HepG2 (cell line): ENCODE measurements at regions not wholly inside any gene's neighbourhood (a gene's known extent, or its start where the extent isn't known, plus 50 kb on each side); places are given as distances from the start of the nearest gene placed in this dataset.

Source experiments
- ATAC-seq: fragments of 200-7000 bp; cut with Tn5 transposase; 3 replicates; pipeline ENCODE4 v1.9.1; 2020; ENCODE audit warnings: mild to moderate bottlenecking, moderate library complexity
- BruUV-seq: library from RNA; stranded (reverse); fragments of 400-500 nt; replicated peaks from 2 replicates; lab custom pipeline; 2021; lab: Mats Ljungman, UMichigan
- CTCF ChIA-PET: fragments of 300-600 bp; formaldehyde crosslinking; extraction: SDS; loops from one replicate; lab custom pipeline; 2021; ENCODE audit warnings: low total read pairs, inconsistent platforms, low intra/inter-chr PET ratio; lab: Yijun Ruan, JAX
- POLR2A ChIA-PET: fragments of 350-600 bp; sonication (Branson Sonifier 250); formaldehyde crosslinking; loops from one replicate; lab custom pipeline; 2020; ENCODE audit warnings: antibody characterized with exemption, inconsistent platforms; lab: Yijun Ruan, JAX
- DNase-seq: peaks from one replicate; pipeline ENCODE4 v3.0.0-alpha.2; 2015; ENCODE audit warnings: low spot score
- FAIRE-seq: peaks from 3 replicates; lab custom pipeline; 2011; peaks lifted over from hg19 to GRCh38; lab: Jason Lieb, UNC
- H2AFZ ChIP-seq: one replicate; pipeline ENCODE4 v1.6.1; 2011; ENCODE audit warnings: low read length, inconsistent platforms
- H3K27ac ChIP-seq: fragments of 300-600 bp; 3 replicates; pipeline ENCODE4 v1.8.0; 2011; ENCODE audit warnings: mixed run types, mild to moderate bottlenecking, mixed read lengths, low read length, inconsistent platforms; ENCODE audit not compliant: insufficient read depth; ENCODE audit errors: extremely low read length
- H3K27me3 ChIP-seq, 2 experiments: fragments of 200-600 bp in 1 of 2; 2 replicates in 1 of 2; 3 replicates in 1 of 2; pipeline versions ENCODE4 v1.6.0 to v1.8.0; 2011; ENCODE audit warnings: low read length in 2 of 2, mild to moderate bottlenecking in 2 of 2, moderate library complexity in 2 of 2, inconsistent platforms in 1 of 2; ENCODE audit not compliant: insufficient read depth in 2 of 2, control insufficient read depth in 1 of 2
- H3K36me3 ChIP-seq, 2 experiments: fragments of 200-600 bp in 1 of 2; replicated peaks in 1 of 2; 2 replicates in 1 of 2; 3 replicates in 1 of 2; pipeline versions ENCODE4 v1.5.1 to v1.8.0; 2011; ENCODE audit warnings: low read length in 2 of 2, inconsistent platforms in 1 of 2; ENCODE audit not compliant: insufficient read depth in 2 of 2, control insufficient read depth in 1 of 2
- H3K4me1 ChIP-seq: 2 replicates; pipeline ENCODE4 v1.5.1; 2012; ENCODE audit warnings: low read length, inconsistent platforms; ENCODE audit not compliant: insufficient read depth
- H3K4me2 ChIP-seq: 2 replicates; pipeline ENCODE4 v1.6.0; 2011; ENCODE audit warnings: low read depth, low read length, inconsistent platforms
- H3K4me3 ChIP-seq, 3 experiments: fragments of 200-600 bp in 1 of 3; sonication (generic), shearing (Covaris generic) in 1 of 3; replicated peaks in 1 of 3; 2 replicates each; pipeline ENCODE4 v1.5.1; 2011 to 2016; ENCODE audit warnings: low read length in 3 of 3, inconsistent platforms in 2 of 3, low read depth in 2 of 3, mild to moderate bottlenecking in 2 of 3, control low read depth in 1 of 3, mixed read lengths in 1 of 3; ENCODE audit not compliant: insufficient read depth in 1 of 3
- H3K79me2 ChIP-seq: one replicate; pipeline ENCODE4 v1.6.1; 2011; ENCODE audit warnings: low read length, inconsistent platforms; ENCODE audit not compliant: insufficient read depth
- H3K9ac ChIP-seq: 2 replicates; pipeline ENCODE4 v1.6.0; 2011; ENCODE audit warnings: mild to moderate bottlenecking, low read depth, low read length, inconsistent platforms; ENCODE audit not compliant: insufficient read depth
- H3K9me3 ChIP-seq: 2 replicates; pipeline ENCODE4 v1.5.1; 2012; ENCODE audit warnings: mild to moderate bottlenecking, low read length
- H4K20me1 ChIP-seq: 2 replicates; pipeline ENCODE4 v1.6.0; 2011; ENCODE audit warnings: inconsistent platforms, mild to moderate bottlenecking, low read length, moderate library complexity; ENCODE audit not compliant: insufficient read depth
- DNMT3B ChIP-seq: conservative IDR thresholded peaks from 2 replicates; pipeline ENCODE4 v1.6.1; 2016; ENCODE audit warnings: missing biosample characterization, control low read depth
- KDM4B ChIP-seq: sonication (generic); formaldehyde crosslinking; IDR thresholded peaks from 2 replicates; pipeline ENCODE4 v1.4.0; 2020; ENCODE audit warnings: missing genetic modification reagents
- RBFOX2 ChIP-seq: fragments of 200-400 bp; formaldehyde crosslinking; IDR thresholded peaks from 2 replicates; pipeline ENCODE4 v1.6.1; 2017; ENCODE audit warnings: low read depth, mild to moderate bottlenecking, low read length
- TARDBP ChIP-seq: sonication (generic); formaldehyde crosslinking; IDR thresholded peaks from 2 replicates; pipeline ENCODE4 v1.8.0; 2022; ENCODE audit warnings: mild to moderate bottlenecking, missing genetic modification reagents
- TCF7 ChIP-seq: sonication (generic); IDR thresholded peaks from 2 replicates; pipeline ENCODE4 v1.6.1; 2016; ENCODE audit warnings: antibody characterized with exemption, low read depth
- TEAD2 ChIP-seq: sonication (generic); formaldehyde crosslinking; IDR thresholded peaks from 2 replicates; pipeline ENCODE4 v1.9.0; 2021; ENCODE audit warnings: missing genetic modification reagents
- ZBTB1 ChIP-seq: sonication (generic); formaldehyde crosslinking; IDR thresholded peaks from 2 replicates; pipeline ENCODE4 v1.4.0; 2020; ENCODE audit warnings: missing genetic modification reagents, borderline replicate concordance
- ZNF10 ChIP-seq: sonication (generic); formaldehyde crosslinking; IDR thresholded peaks from 2 replicates; pipeline ENCODE4 v1.4.0; 2020; ENCODE audit warnings: mild to moderate bottlenecking, low read depth, missing genetic modification reagents, borderline replicate concordance
- ZNF234 ChIP-seq: sonication (generic); formaldehyde crosslinking; conservative IDR thresholded peaks from 2 replicates; pipeline ENCODE4 v1.5.1; 2020; ENCODE audit warnings: mild to moderate bottlenecking, missing genetic modification reagents
- ZNF264 ChIP-seq: sonication (generic); formaldehyde crosslinking; IDR thresholded peaks from 2 replicates; pipeline ENCODE4 v1.4.0; 2020; ENCODE audit warnings: missing genetic modification reagents
- ZNF547 ChIP-seq: sonication (generic); formaldehyde crosslinking; IDR thresholded peaks from 2 replicates; pipeline ENCODE4 v1.5.1; 2020; ENCODE audit warnings: mild to moderate bottlenecking, missing genetic modification reagents
- ZNF768 ChIP-seq: sonication (generic); formaldehyde crosslinking; IDR thresholded peaks from 2 replicates; pipeline ENCODE4 v1.4.0; 2020; ENCODE audit warnings: missing genetic modification reagents
- ZNF775 ChIP-seq: sonication (generic); formaldehyde crosslinking; IDR thresholded peaks from 2 replicates; pipeline ENCODE4 v1.4.0; 2020; ENCODE audit warnings: missing genetic modification reagents, mild to moderate bottlenecking, moderate library complexity, borderline replicate concordance
- ZNF782 ChIP-seq: sonication (generic); formaldehyde crosslinking; IDR thresholded peaks from 2 replicates; pipeline ENCODE4 v1.4.0; 2020; ENCODE audit warnings: missing genetic modification reagents, mild to moderate bottlenecking, borderline replicate concordance
- whole genome bisulfite sequencing: methylation state at CpG from one replicate; pipeline ENCODE4 v1.1.6; 2017; ENCODE audit warnings: low lambda C conversion rate; 5-methylcytosine and 5-hydroxymethylcytosine counted together
- in situ Hi-C: cut with HindIII; loops from 2 replicates; pipeline ENCODE4 v1.10.0; 2017; ENCODE audit warnings: low pct_unique_long_range_greater_than_20kb; ENCODE audit not compliant: extremely low pct_ligation_motif_present
- intact Hi-C: fragments of 100-400 bp; cut with micrococcal nuclease; formaldehyde crosslinking; loops from one replicate; pipeline ENCODE4 v1.10.0; 2022; ENCODE audit not compliant: unreplicated experiment
- TF ChIP-seq, protein P1 (sequence below): sonication (generic); formaldehyde crosslinking; IDR thresholded peaks from 2 replicates; pipeline ENCODE4 v1.8.1; 2023; ENCODE audit warnings: mild to moderate bottlenecking, missing genetic modification reagents
- TF ChIP-seq, protein P2 (sequence below): sonication (generic); formaldehyde crosslinking; IDR thresholded peaks from 2 replicates; pipeline ENCODE4 v1.5.0; 2020; ENCODE audit warnings: missing genetic modification reagents
- TF ChIP-seq, protein P3 (sequence below): sonication (generic); formaldehyde crosslinking; IDR thresholded peaks from 2 replicates; pipeline ENCODE4 v1.5.1; 2020; ENCODE audit warnings: mild to moderate bottlenecking, moderate library complexity, missing genetic modification reagents

DNA sequence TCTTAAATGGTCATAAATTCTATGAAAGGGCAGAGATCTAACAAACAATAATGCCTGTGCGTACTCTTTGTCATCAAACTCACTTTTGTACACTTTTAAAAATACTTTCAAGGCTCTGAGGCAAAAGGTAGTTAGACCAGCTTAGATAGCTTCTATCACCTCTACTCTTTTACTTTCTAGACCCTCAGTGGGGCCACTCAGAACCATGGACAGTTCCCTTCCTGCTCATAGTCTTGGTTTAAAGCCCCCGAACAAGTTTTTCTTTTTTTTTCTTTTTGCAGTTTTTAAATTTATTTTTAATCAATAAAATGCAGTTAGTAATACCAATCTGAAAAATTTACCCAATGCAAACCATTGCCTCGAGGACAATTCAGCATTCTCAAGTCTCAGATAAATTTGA lies 460.5 kb upstream of the CNKSR2 start (continued):
- no peak for TF ChIP-seq TARDBP

DNA sequence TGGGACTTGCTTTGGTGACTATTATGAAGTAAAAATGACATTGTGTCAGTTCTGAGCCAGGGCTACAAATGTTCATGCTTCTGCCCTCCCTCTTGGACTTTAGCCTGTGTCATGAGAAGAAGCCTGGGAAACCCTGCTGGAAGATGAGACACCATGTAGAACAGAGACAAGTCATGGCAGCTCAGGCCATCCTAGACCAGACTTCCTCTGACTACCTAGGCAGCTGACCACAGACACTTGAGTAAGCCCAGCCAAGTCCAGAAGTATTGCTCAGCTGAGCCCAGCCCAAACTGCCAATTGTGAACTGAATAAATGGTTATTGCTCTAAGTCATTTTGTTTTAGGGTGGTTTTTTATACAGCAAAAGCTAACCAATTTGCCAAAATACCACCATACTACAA lies 467.6 kb upstream of the CNKSR2 start:
- intact Hi-C loops, result no loop called here
- FAIRE-seq (no peak), ATAC-seq (no peak), DNase-seq (no peak)
- in situ Hi-C loops, result no loop called here
- no peaks in the 10 kb centered on the region for H3K36me3 ChIP-seq
- H2AFZ ChIP-seq, result no peak overlapping the region
- BruUV-seq, result no TSS peak
- H3K4me1 ChIP-seq, result no peaks in the 10 kb centered on the region
- ChIA-PET POLR2A (no interaction called here), CTCF (no interaction called here)
- H3K9ac ChIP-seq, result no peak overlapping the region
- no peaks in the 10 kb centered on the region for H4K20me1 ChIP-seq
- H3K4me3 ChIP-seq, result no peak overlapping the region
- H3K4me2 ChIP-seq, result no peak overlapping the region
- H3K9me3 ChIP-seq, result no peaks in the 10 kb centered on the region
- no peak overlapping the region for H3K27ac ChIP-seq
- no peaks in the 10 kb centered on the region for H3K27me3 ChIP-seq
- H3K79me2 ChIP-seq, result no peaks in the 10 kb centered on the region
- TF ChIP-seq ZNF10 (CRISPR knock-in tag) (no peak), ZNF768 (CRISPR knock-in tag) (no peak), ZBTB1 (no peak), DNMT3B (CRISPR knock-in tag) (no peak)
- TF ChIP-seq, protein P1, sequence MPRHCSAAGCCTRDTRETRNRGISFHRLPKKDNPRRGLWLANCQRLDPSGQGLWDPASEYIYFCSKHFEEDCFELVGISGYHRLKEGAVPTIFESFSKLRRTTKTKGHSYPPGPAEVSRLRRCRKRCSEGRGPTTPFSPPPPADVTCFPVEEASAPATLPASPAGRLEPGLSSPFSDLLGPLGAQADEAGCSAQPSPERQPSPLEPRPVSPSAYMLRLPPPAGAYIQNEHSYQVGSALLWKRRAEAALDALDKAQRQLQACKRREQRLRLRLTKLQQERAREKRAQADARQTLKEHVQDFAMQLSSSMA (CRISPR knock-in tag), result no peak

DNA sequence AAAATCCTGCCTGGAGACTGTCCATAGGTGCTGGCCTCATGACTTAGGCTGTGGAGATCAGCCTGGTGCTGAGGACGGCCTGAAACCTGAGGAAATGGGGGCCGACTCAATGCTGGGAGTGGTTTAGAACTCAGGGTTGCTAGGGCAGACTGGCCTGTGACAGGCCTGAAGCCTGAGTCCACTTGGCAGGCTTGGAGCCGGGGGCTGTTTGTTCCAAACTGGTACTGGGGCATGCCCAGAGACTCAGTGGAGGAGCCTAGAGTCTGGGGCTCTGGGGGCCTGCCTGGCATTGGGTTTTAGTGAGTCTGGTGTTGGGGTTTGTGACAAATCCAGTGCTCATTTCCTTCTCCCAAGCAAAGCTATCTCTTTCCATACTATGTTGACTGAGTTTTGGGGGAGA lies 489.7 kb upstream of the CNKSR2 start:
- no peak overlapping the region for H3K4me3 ChIP-seq
- ChIA-PET CTCF (no interaction called here), POLR2A (no interaction called here)
- ATAC-seq (no peak), DNase-seq (no peak), FAIRE-seq (no peak)
- no peaks in the 10 kb centered on the region for H3K9me3 ChIP-seq
- H3K27ac ChIP-seq, result no peak overlapping the region
- no peaks in the 10 kb centered on the region for H3K27me3 ChIP-seq
- H3K4me2 ChIP-seq, result no peak overlapping the region
- in situ Hi-C loops, result no loop called here
- no peaks in the 10 kb centered on the region for H4K20me1 ChIP-seq
- H2AFZ ChIP-seq, result no peak overlapping the region
- no peak overlapping the region for H3K9ac ChIP-seq
- 0% methylated on average over 1 of the region's 3 CpGs for WGBS
- intact Hi-C loops, result no loop called here
- H3K36me3 ChIP-seq, result no peaks in the 10 kb centered on the region
- no peaks in the 10 kb centered on the region for H3K4me1 ChIP-seq
- BruUV-seq, result no TSS peak
- no peaks in the 10 kb centered on the region for H3K79me2 ChIP-seq
- TF ChIP-seq TCF7 (no peak), ZNF775 (CRISPR knock-in tag) (no peak), ZNF264 (CRISPR knock-in tag) (no peak), KDM4B (CRISPR knock-in tag) (no peak), TARDBP (no peak), TEAD2 (CRISPR knock-in tag) (no peak), ZNF547 (CRISPR knock-in tag) (no peak), ZNF234 (CRISPR knock-in tag) (no peak), RBFOX2 (no peak), ZNF782 (CRISPR knock-in tag) (no peak)
- TF ChIP-seq, protein P2, sequence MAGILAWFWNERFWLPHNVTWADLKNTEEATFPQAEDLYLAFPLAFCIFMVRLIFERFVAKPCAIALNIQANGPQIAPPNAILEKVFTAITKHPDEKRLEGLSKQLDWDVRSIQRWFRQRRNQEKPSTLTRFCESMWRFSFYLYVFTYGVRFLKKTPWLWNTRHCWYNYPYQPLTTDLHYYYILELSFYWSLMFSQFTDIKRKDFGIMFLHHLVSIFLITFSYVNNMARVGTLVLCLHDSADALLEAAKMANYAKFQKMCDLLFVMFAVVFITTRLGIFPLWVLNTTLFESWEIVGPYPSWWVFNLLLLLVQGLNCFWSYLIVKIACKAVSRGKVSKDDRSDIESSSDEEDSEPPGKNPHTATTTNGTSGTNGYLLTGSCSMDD (CRISPR knock-in tag), result no peak
- TF ChIP-seq, protein P3, sequence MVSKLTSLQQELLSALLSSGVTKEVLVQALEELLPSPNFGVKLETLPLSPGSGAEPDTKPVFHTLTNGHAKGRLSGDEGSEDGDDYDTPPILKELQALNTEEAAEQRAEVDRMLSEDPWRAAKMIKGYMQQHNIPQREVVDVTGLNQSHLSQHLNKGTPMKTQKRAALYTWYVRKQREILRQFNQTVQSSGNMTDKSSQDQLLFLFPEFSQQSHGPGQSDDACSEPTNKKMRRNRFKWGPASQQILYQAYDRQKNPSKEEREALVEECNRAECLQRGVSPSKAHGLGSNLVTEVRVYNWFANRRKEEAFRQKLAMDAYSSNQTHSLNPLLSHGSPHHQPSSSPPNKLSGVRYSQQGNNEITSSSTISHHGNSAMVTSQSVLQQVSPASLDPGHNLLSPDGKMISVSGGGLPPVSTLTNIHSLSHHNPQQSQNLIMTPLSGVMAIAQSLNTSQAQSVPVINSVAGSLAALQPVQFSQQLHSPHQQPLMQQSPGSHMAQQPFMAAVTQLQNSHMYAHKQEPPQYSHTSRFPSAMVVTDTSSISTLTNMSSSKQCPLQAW (CRISPR knock-in tag), result no peak
